ENCODE measurements at regions not wholly inside any gene's neighbourhood (a gene's known extent, or its start where the extent isn't known, plus 50 kb on each side); places are given as distances from the start of the nearest gene placed in this dataset.
A peak's percentile ranks its signal among the peaks of the same experiment; 100 is the strongest.
"Not testable (repeated sequence)": the region's sequence is repeated elsewhere in the genome, so short reads cannot be mapped to it uniquely, and the experiment has no call there.

- TF ChIP-seq, protein P1, sequence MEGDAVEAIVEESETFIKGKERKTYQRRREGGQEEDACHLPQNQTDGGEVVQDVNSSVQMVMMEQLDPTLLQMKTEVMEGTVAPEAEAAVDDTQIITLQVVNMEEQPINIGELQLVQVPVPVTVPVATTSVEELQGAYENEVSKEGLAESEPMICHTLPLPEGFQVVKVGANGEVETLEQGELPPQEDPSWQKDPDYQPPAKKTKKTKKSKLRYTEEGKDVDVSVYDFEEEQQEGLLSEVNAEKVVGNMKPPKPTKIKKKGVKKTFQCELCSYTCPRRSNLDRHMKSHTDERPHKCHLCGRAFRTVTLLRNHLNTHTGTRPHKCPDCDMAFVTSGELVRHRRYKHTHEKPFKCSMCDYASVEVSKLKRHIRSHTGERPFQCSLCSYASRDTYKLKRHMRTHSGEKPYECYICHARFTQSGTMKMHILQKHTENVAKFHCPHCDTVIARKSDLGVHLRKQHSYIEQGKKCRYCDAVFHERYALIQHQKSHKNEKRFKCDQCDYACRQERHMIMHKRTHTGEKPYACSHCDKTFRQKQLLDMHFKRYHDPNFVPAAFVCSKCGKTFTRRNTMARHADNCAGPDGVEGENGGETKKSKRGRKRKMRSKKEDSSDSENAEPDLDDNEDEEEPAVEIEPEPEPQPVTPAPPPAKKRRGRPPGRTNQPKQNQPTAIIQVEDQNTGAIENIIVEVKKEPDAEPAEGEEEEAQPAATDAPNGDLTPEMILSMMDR (IDR thresholded peaks at IDR 0.05; ENCODE audit: low read length, missing control alignments) = no peak
- no peak overlapping the region for H3K4me3 ChIP-seq (replicated peaks; ENCODE audit: low read depth, low read length)
- no peak for DNase-seq (ENCODE audit: low read depth)
Observed at GRCh38 chr6:155881826-155882526, 426.3 kb upstream of the NOX3 start.

DNA sequence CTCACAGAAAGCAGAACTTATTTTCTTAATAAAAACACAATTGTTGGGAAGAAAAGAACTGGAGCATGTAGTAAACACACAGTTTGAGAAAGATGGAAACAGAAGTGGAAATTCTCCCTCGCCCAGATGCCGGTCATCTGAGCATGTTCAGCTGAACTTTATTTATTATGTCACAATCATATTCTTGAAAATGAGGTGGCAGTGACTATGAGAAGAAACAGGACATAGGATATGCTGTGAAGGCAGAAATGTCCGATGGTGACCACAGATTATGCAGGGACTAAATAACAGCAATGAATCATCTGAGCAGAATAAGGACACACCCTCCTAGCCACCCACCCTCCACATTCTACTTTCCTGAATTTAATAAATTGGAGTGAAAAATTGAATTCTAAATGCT, 425.3 kb upstream of the NOX3 start:
- DNase-seq (ENCODE audit: low read depth) = peak; percentile 20
- TF ChIP-seq, protein P1 (IDR thresholded peaks at IDR 0.05; ENCODE audit: low read length, missing control alignments) = no peak
- no peak overlapping the region for H3K4me3 ChIP-seq (replicated peaks; ENCODE audit: low read depth, low read length)

GRCh38 chr6:155872961-155873360, 417.3 kb upstream of the NOX3 start:
- no peak overlapping the region for H3K4me3 ChIP-seq (replicated peaks; ENCODE audit: low read depth, low read length)
- no peak for DNase-seq (ENCODE audit: low read depth)
- TF ChIP-seq, protein P1 (IDR thresholded peaks at IDR 0.05; ENCODE audit: low read length, missing control alignments) = no peak

- TF ChIP-seq, protein P1 (IDR thresholded peaks at IDR 0.05; ENCODE audit: low read length, missing control alignments) = no peak
- no peak for DNase-seq (ENCODE audit: low read depth)
- no peak overlapping the region for H3K4me3 ChIP-seq (replicated peaks; ENCODE audit: low read depth, low read length)
Observed at GRCh38 chr6:155867682-155868081, 412.0 kb upstream of the NOX3 start.

DNA sequence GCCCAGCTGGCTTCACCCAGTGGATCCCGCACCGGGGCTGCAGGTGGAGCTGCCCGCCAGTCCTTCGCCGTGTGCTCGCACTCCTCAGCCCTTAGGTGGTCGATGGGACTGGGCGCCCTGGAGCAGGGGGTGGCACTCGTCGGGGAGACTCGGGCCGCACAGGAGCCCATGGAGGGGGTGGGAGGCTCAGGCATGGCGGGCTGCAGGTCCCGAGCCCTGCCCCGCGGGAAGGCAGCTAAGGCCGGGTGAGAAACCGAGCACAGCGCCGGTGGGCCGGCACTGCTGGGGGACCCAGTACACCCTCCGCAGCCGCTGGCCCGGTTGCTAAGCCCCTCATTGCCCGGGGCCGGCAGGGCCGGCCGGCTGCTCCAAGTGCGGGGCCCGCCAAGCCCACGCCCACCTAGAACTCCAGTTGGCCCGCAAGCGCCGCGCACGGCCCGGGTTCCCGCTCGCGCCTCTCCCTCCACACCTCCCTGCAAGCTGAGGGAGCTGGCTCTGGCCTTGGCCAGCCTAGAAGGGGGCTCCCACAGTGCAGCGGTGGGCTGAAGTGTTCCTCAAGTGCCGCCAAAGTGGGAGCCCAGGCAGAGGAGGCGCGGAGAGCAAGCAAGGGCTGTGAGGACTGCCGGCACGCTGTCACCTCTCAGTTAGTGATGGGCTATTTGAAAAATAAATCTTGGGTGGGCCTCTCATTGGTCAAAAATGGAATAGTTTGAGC, 411.2 kb upstream of the NOX3 start:
- not testable (repeated sequence) for DNase-seq (ENCODE audit: low read depth); H3K4me3 ChIP-seq (replicated peaks; ENCODE audit: low read depth, low read length)

- TF ChIP-seq, protein P1 (IDR thresholded peaks at IDR 0.05; ENCODE audit: low read length, missing control alignments) = no peak
- peak; percentile 9 for DNase-seq (ENCODE audit: low read depth)
- H3K4me3 ChIP-seq (replicated peaks; ENCODE audit: low read depth, low read length) = no peak overlapping the region
Observed at GRCh38 chr6:155861821-155862220, 406.2 kb upstream of the NOX3 start.

DNA sequence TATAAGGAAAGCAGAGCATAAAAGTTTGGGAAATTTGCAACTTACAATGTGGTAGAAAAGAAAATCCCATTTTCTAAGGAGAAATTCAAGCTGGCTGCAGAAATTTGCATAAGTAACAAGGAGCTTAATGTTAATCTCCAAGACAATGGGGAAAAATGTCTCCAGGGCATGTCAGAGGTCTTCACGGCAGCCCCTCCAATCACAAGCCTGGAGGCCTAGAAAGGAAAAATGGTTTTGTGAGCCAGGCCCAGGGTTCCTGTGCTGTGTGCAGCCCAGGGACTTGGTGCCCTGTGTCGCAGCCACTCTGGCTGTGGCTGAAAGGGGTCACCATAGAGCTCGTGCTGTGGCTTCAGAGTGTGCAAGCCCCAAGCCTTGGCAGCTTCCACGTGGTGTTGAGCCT, 403.3 kb upstream of the NOX3 start:
- DNase-seq (ENCODE audit: low read depth) = not testable (repeated sequence)

DNA sequence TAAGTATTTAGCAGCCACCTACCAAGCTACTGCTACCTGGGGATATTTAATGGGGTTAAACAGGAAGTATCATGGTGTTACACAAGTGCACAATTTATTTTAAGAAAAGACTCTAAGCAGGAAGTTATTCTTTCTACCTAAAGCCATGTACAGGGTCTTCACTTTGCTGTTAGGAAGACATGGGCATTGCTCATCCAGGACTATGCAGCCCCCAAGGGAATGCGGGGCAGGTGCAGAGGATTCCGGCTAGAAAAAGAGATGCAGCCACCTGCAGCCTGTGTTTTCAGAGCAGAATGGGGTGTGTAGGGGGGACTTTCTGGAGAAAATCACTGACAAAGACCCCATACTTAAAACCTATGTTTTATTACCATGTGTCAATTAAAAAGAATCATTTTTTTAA, 399.1 kb upstream of the NOX3 start:
- DNase-seq (ENCODE audit: low read depth) = no peak
- TF ChIP-seq, protein P1 (IDR thresholded peaks at IDR 0.05; ENCODE audit: low read length, missing control alignments) = no peak
- no peak overlapping the region for H3K4me3 ChIP-seq (replicated peaks; ENCODE audit: low read depth, low read length)

More for the DNA sequence above, 403.3 kb upstream of the NOX3 start:
- H3K4me3 ChIP-seq (replicated peaks; ENCODE audit: low read depth, low read length) = not testable (repeated sequence)
